Mesendoderm (in vitro differentiated cells): ENCODE measurements at regions not wholly inside any gene's neighbourhood (a gene's known extent, or its start where the extent isn't known, plus 50 kb on each side); places are given as distances from the start of the nearest gene placed in this dataset.

ENCODE experiments used
- DNase-seq: peaks from one replicate; pipeline ENCODE4 v3.0.0; 2013
- H2AK5ac ChIP-seq: 2 replicates; pipeline ENCODE4 v1.6.1; 2013; ENCODE audit warnings: low read length, inconsistent platforms
- H2BK120ac ChIP-seq: 2 replicates; pipeline ENCODE4 v1.6.1; 2013; ENCODE audit warnings: low read depth, mild to moderate bottlenecking, low read length, moderate library complexity, mixed read lengths
- H2BK15ac ChIP-seq: replicated peaks from 2 replicates; pipeline ENCODE4 v1.6.1; 2013; ENCODE audit warnings: low read depth, mild to moderate bottlenecking, moderate library complexity
- H2BK5ac ChIP-seq: 2 replicates; pipeline ENCODE4 v1.6.1; 2013; ENCODE audit warnings: low read length, inconsistent platforms
- H3K18ac ChIP-seq: 2 replicates; pipeline ENCODE4 v1.6.1; 2013; ENCODE audit warnings: mild to moderate bottlenecking, low read length, mixed read lengths
- H3K23ac ChIP-seq: one replicate; pipeline ENCODE4 v1.6.1; 2013; ENCODE audit warnings: low read length
- H3K27ac ChIP-seq: 2 replicates; pipeline ENCODE4 v1.5.1; 2013; ENCODE audit warnings: low read depth, mild to moderate bottlenecking, inconsistent platforms, low read length, moderate library complexity
- H3K27me3 ChIP-seq: 2 replicates; pipeline ENCODE4 v1.6.1; 2013; ENCODE audit warnings: low read length, control low read depth, mild to moderate bottlenecking, inconsistent platforms; ENCODE audit not compliant: insufficient read depth, poor library complexity
- H3K36me3 ChIP-seq: 2 replicates; pipeline ENCODE4 v1.6.1; 2013; ENCODE audit warnings: low read length, inconsistent platforms; ENCODE audit not compliant: control insufficient read depth, insufficient read depth
- H3K4ac ChIP-seq: one replicate; pipeline ENCODE4 v1.6.1; 2013; ENCODE audit warnings: low read depth, mild to moderate bottlenecking, low read length, moderate library complexity
- H3K4me1 ChIP-seq: 2 replicates; pipeline ENCODE4 v1.6.1; 2013; ENCODE audit warnings: low read depth, low read length, inconsistent platforms; ENCODE audit not compliant: control insufficient read depth
- H3K4me2 ChIP-seq: 2 replicates; pipeline ENCODE4 v1.6.1; 2013; ENCODE audit warnings: low read length
- H3K4me3 ChIP-seq: 2 replicates; pipeline ENCODE4 v1.5.1; 2013; ENCODE audit warnings: mild to moderate bottlenecking, low read length
- H3K56ac ChIP-seq: one replicate; pipeline ENCODE4 v1.6.1; 2013; ENCODE audit warnings: low read length
- H3K79me1 ChIP-seq: 2 replicates; pipeline ENCODE4 v1.6.1; 2013; ENCODE audit warnings: low read length, inconsistent platforms
- H3K79me2 ChIP-seq: 2 replicates; pipeline ENCODE4 v1.6.1; 2013; ENCODE audit warnings: mild to moderate bottlenecking, low read length; ENCODE audit not compliant: control insufficient read depth, insufficient read depth
- H3K9ac ChIP-seq: 2 replicates; pipeline ENCODE4 v1.6.1; 2013; ENCODE audit warnings: low read length, inconsistent platforms
- H4K5ac ChIP-seq: one replicate; pipeline ENCODE4 v1.6.1; 2013; ENCODE audit warnings: low read length
- H4K8ac ChIP-seq: one replicate; pipeline ENCODE4 v1.6.1; 2013; ENCODE audit warnings: low read depth, mild to moderate bottlenecking, control low read depth, low read length, moderate library complexity
- WGBS: extraction: QIAGEN DNeasy Blood & Tissue Kit; methylation state at CpG from one replicate; pipeline ENCODE4 v1.1.7; 2013; ENCODE audit warnings: low lambda C conversion rate, missing lambda C conversion rate; ENCODE audit not compliant: insufficient coverage; ENCODE audit errors: extremely low coverage; 5-methylcytosine and 5-hydroxymethylcytosine counted together

DNA sequence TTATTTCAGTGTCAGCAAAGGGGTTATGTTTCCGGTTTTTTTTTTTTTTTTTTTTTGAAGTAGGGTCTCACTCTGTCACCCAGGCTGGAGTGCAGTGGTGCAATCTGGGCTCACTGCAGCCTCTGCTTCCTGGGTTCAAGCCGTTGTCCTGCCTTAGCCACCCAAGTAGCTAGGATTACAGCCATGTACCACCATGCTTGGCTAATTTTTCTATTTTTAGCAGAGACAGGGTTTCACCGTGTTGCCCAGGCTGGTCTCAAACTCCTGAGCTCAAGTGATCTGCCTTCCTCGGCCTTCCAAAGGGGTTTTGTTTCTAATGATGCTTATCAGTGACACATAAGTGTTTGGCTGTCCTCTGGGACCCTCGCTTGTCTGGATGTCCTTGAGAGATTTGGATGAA lies 235.7 kb upstream of the C2CD4B start:
- DNase-seq: no peak
- no peak overlapping the region for H2BK120ac ChIP-seq

DNA sequence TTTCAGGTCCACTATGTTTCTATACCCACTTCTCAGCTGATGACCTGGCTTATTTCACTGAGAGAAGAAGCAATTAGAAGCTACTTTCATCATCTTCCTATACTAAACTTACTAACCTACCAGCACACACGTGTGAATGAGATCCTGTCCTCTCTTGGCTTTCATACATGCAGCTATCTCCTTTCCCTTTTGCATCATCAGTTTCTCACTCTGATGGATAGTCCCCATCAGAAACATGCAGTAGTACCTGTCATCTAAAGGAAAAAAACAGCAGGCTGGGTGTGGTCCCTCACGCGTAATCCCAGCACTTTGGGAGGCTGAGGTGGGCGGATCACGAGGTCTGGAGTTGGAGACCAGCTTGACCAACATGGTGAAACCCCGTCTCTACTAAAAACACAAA lies 237.6 kb upstream of the C2CD4B start:
- no peak overlapping the region for H3K4me2 ChIP-seq
- H4K8ac ChIP-seq: no peak overlapping the region
- H3K56ac ChIP-seq: no peak overlapping the region
- H3K79me1 ChIP-seq: peaks cover 20% of the 10 kb centered on the region
- no CpG with 5 or more reads among the region's 6 CpGs for WGBS
- no peak overlapping the region for H3K18ac ChIP-seq
- no peaks in the 10 kb centered on the region for H3K4me1 ChIP-seq
- no peak overlapping the region for H3K23ac ChIP-seq
- H2BK5ac ChIP-seq: no peak overlapping the region
- H3K79me2 ChIP-seq: peaks cover 7% of the 10 kb centered on the region
- H2BK120ac ChIP-seq: no peak overlapping the region
- no peak overlapping the region for H3K4me3 ChIP-seq
- no peak for DNase-seq
- H4K5ac ChIP-seq: no peak overlapping the region
- H3K4ac ChIP-seq: no peak overlapping the region
- H3K36me3 ChIP-seq: no peaks in the 10 kb centered on the region
- H2BK15ac ChIP-seq: no peak overlapping the region
- no peaks in the 10 kb centered on the region for H3K27me3 ChIP-seq
- no peak overlapping the region for H3K9ac ChIP-seq
- no peak overlapping the region for H2AK5ac ChIP-seq
- no peak overlapping the region for H3K27ac ChIP-seq

More for the DNA sequence above, 235.7 kb upstream of the C2CD4B start:
- Histone ChIP-seq H3K4me1 (no peaks in the 10 kb centered on the region), H3K79me1 (peaks cover 18% of the 10 kb centered on the region), H3K4ac (no peak overlapping the region), H3K27me3 (no peaks in the 10 kb centered on the region), H3K4me3 (no peak overlapping the region), H3K4me2 (no peak overlapping the region), H3K9ac (no peak overlapping the region), H3K36me3 (no peaks in the 10 kb centered on the region), H3K27ac (no peak overlapping the region), H3K23ac (no peak overlapping the region), H4K8ac (no peak overlapping the region), H3K18ac (no peak overlapping the region), H2BK5ac (no peak overlapping the region), H2AK5ac (no peak overlapping the region), H2BK15ac (no peak overlapping the region), H3K56ac (no peak overlapping the region), H4K5ac (no peak overlapping the region), H3K79me2 (peaks cover 12% of the 10 kb centered on the region)
- WGBS: no CpG with 5 or more reads among the region's 5 CpGs

DNA sequence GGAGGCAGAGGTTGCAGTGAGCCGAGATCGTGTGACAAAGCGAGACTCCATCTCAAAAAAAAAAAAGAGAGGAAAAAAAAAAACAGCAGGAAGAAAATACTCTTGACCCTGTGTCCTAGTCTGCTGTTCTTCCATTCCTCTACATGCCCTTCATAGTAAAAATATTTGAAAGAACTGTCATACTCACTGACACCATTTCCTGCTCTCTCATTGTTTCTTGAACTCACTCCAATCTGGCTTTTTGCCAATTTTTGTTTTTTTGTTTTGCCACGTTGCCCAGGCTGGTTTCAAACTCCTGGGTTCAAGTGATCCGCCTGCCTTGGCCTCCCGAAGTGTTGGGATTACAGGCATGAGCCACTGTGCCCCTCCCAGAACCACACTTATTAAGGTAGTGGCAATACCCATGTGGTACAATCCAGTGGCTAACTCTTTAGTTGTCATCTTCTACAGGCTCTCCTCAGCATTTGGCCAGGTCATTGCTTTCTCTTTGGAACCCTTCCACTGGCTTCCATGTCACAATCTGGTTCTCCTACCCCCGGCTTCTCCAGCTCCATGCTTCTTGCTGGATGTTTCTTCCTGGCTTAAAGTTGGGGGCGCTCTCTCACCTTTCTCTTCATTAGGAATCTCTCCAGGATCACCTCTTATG lies 238.2 kb upstream of the C2CD4B start:
- H4K5ac ChIP-seq: no peak overlapping the region
- H3K18ac ChIP-seq: no peak overlapping the region
- H4K8ac ChIP-seq: no peak overlapping the region
- H3K23ac ChIP-seq: no peak overlapping the region
- H3K4me2 ChIP-seq: no peak overlapping the region
- no peak overlapping the region for H2BK5ac ChIP-seq
- H3K27me3 ChIP-seq: no peaks in the 10 kb centered on the region
- no peak overlapping the region for H3K27ac ChIP-seq
- H3K79me1 ChIP-seq: peaks cover 20% of the 10 kb centered on the region
- no peaks in the 10 kb centered on the region for H3K36me3 ChIP-seq
- no peaks in the 10 kb centered on the region for H3K4me1 ChIP-seq
- no peak for DNase-seq
- no peak overlapping the region for H3K56ac ChIP-seq
- no peak overlapping the region for H2AK5ac ChIP-seq
- H3K4me3 ChIP-seq: no peak overlapping the region
- peaks cover 7% of the 10 kb centered on the region for H3K79me2 ChIP-seq
- no peak overlapping the region for H2BK15ac ChIP-seq
- no peak overlapping the region for H2BK120ac ChIP-seq
- no CpG with 5 or more reads among the region's 8 CpGs for WGBS
- H3K9ac ChIP-seq: no peak overlapping the region
- no peak overlapping the region for H3K4ac ChIP-seq

DNA sequence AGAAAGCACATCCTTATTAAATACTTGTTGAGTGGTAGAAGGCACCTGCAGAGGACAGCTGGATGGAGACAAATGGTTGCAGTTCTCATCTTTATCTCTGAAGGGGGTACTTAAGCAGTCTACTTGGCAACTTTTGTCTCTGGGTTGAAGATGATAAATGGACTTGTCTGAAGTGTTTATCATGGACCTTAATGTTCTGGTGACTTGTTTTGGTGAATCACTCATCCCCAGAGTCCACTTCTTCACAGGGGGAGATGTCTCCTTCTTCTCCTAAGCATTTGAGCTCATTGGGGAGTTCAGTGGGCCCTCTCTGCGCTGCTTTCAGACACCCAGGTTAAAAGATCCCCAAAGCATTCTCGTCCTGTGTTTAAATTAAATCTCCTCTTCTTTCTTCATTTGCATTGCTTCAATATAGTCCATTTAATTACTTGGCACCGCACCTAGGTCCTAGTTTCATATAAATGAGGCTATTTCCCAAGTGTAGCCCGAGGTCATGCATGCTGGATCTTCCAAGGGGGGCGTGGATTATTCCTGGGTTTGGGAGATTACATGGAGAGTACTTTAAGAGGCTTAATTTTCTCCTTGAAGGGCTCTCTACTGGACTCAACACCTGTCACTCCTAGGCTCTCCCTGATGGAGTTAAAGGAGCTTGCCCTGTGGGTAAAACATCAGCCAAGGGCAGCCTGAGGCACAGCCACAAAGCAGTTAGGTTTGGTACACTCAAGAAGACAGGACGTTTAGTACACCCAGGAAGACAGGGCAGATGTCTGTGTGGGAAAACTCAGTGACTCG lies 239.3 kb upstream of the C2CD4B start:
- Histone ChIP-seq H2BK120ac (no peak overlapping the region), H3K79me1 (peaks cover 19% of the 10 kb centered on the region), H3K4me3 (no peak overlapping the region), H3K27me3 (no peaks in the 10 kb centered on the region), H4K8ac (no peak overlapping the region), H2BK15ac (no peak overlapping the region), H3K36me3 (no peaks in the 10 kb centered on the region), H3K4me2 (no peak overlapping the region), H4K5ac (no peak overlapping the region), H3K4ac (no peak overlapping the region), H2AK5ac (no peak overlapping the region), H3K4me1 (no peaks in the 10 kb centered on the region), H3K27ac (no peak overlapping the region), H3K18ac (no peak overlapping the region), H2BK5ac (no peak overlapping the region), H3K56ac (no peak overlapping the region), H3K9ac (no peak overlapping the region), H3K79me2 (peaks cover 7% of the 10 kb centered on the region), H3K23ac (no peak overlapping the region)
- no peak for DNase-seq
- no CpG with 5 or more reads among the region's 7 CpGs for WGBS

DNA sequence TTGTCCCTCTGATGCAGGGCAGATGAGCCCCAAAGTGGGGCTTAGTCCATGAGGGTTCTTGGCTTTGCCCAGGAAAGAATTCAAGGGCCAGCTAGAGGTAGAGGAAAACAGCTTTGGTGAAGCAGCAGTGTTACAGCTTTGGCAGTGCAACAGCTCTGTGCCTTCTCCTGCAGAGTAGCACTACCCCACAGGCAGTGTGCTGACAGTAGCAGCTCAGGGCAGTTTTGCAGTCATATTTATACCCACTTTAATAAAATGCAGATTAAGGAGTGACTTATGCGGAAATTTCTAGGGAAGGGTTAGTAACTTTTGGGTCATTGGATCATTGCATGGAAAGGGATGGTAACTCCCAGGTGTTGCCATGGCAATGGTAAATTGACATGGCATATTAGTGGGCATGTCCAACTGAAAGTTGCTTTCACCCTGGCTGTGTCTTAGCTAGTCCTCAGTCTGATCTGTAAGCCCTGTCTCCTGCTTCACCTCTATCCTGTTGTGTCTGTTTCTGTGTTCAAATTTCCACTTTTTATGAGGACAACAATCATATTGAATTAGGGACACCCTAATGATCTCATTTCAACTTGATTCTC lies 241.3 kb upstream of the C2CD4B start:
- WGBS: no CpG with 5 or more reads among the region's 1 CpG

More for the DNA sequence above, 241.3 kb upstream of the C2CD4B start:
- H2BK120ac ChIP-seq: no peak overlapping the region
- no peak overlapping the region for H4K5ac ChIP-seq
- no peak overlapping the region for H3K27ac ChIP-seq
- H3K36me3 ChIP-seq: no peaks in the 10 kb centered on the region
- H4K8ac ChIP-seq: no peak overlapping the region
- H3K27me3 ChIP-seq: no peaks in the 10 kb centered on the region
- H3K79me1 ChIP-seq: peaks cover 22% of the 10 kb centered on the region
- no peak overlapping the region for H3K4ac ChIP-seq
- H2BK5ac ChIP-seq: no peak overlapping the region
- H3K9ac ChIP-seq: no peak overlapping the region
- no peak overlapping the region for H3K18ac ChIP-seq
- no peak overlapping the region for H3K56ac ChIP-seq
- DNase-seq: no peak
- no peak overlapping the region for H2BK15ac ChIP-seq
- H2AK5ac ChIP-seq: no peak overlapping the region
- no peak overlapping the region for H3K23ac ChIP-seq
- H3K4me3 ChIP-seq: no peak overlapping the region
- no peaks in the 10 kb centered on the region for H3K4me1 ChIP-seq
- peaks cover 10% of the 10 kb centered on the region for H3K79me2 ChIP-seq
- H3K4me2 ChIP-seq: no peak overlapping the region
